ENCODE measurements at regions not wholly inside any gene's neighbourhood (a gene's known extent, or its start where the extent isn't known, plus 50 kb on each side); places are given as distances from the start of the nearest gene placed in this dataset.

DNA sequence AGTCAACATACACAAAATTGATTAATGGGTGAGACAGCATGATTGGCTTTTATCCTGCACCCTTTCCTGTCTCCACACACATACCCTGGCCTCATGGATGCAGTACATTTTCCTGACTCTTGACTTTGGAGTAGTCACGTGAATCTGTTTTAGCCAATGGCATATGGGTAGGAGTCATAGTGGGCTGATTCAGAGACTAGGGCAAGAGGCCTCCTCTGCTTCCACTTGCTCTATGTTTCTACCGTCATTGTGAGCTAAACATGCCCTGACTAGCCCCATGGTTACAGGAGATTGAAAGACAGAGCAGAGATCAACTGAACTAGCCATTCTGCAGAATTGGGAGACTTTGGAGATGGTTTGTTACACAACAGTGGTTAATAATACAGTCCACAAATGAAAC is 850.0 kb downstream of the DHX35 start:
- no peak overlapping the region for H3K4me3 ChIP-seq (ENCODE audit: low read length)
- H3K36me3 ChIP-seq (ENCODE audit: control insufficient read depth, insufficient read depth, low read length), result no peaks in the 10 kb centered on the region
- H3K27me3 ChIP-seq (ENCODE audit: control insufficient read depth, insufficient read depth, low read length), result no peaks in the 10 kb centered on the region
- no peaks in the 10 kb centered on the region for H3K9me3 ChIP-seq (replicated peaks; ENCODE audit: control insufficient read depth, low read depth, low read length)
- no peaks in the 10 kb centered on the region for H3K4me1 ChIP-seq (ENCODE audit: control insufficient read depth, insufficient read depth, low read length)
- no peak overlapping the region for H3K27ac ChIP-seq (ENCODE audit: low read length)
- DNase-seq, result no peak
- 100% methylated on average over 1 of the region's 2 CpGs for WGBS (ENCODE audit: insufficient coverage)

DNA sequence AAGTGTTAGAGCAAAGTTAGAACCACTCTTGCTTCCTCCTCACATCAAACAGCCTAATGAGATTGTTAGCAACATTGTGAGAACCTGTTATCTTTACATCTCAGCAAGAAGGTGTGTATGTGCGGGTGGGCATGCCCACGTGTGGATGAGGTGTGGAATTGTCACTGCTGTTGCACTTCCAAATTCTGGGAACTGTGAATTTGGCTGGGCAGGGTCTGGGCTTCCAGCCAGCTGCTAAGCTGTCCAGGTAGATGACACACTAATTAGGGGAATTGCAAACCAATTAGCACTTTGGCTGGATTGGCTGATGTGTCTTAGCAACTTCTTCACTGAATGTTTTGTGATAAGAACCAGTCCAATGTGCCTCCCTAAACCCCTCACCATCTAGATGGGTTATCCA is 848.2 kb downstream of the DHX35 start:
- Histone ChIP-seq H3K27ac (ENCODE audit: low read length) (no peak overlapping the region), H3K4me3 (ENCODE audit: low read length) (no peak overlapping the region), H3K4me1 (ENCODE audit: control insufficient read depth, insufficient read depth, low read length) (no peaks in the 10 kb centered on the region), H3K27me3 (ENCODE audit: control insufficient read depth, insufficient read depth, low read length) (no peaks in the 10 kb centered on the region), H3K36me3 (ENCODE audit: control insufficient read depth, insufficient read depth, low read length) (no peaks in the 10 kb centered on the region), H3K9me3 (replicated peaks; ENCODE audit: control insufficient read depth, low read depth, low read length) (no peaks in the 10 kb centered on the region)
- no peak for DNase-seq
- 20% methylated on average over 1 of the region's 2 CpGs for WGBS (ENCODE audit: insufficient coverage)

DNA sequence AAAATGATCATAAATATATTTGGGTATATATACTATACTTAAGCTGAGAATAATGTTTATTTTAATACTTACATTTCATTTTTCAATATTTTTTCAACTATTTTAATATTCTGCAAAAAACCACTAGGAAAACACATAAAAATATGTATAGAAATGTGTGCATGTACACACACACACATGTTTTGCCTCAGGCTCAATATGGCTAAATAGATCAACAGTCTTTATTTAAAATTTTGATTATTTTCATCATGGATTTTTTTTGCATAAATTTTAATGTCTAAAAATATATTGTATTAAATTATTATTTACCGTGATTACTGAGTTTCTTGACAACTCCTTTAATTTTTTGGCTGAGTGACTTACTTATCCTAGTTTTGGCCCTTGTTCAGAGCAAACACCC is 846.5 kb downstream of the DHX35 start:
- no peak for DNase-seq
- H3K27me3 ChIP-seq (ENCODE audit: control insufficient read depth, insufficient read depth, low read length), result no peaks in the 10 kb centered on the region
- H3K4me1 ChIP-seq (ENCODE audit: control insufficient read depth, insufficient read depth, low read length), result no peaks in the 10 kb centered on the region
- WGBS (ENCODE audit: insufficient coverage), result no CpG with 5 or more reads among the region's 1 CpG
- no peaks in the 10 kb centered on the region for H3K36me3 ChIP-seq (ENCODE audit: control insufficient read depth, insufficient read depth, low read length)
- no peak overlapping the region for H3K4me3 ChIP-seq (ENCODE audit: low read length)
- no peaks in the 10 kb centered on the region for H3K9me3 ChIP-seq (replicated peaks; ENCODE audit: control insufficient read depth, low read depth, low read length)
- H3K27ac ChIP-seq (ENCODE audit: low read length), result no peak overlapping the region

DNA sequence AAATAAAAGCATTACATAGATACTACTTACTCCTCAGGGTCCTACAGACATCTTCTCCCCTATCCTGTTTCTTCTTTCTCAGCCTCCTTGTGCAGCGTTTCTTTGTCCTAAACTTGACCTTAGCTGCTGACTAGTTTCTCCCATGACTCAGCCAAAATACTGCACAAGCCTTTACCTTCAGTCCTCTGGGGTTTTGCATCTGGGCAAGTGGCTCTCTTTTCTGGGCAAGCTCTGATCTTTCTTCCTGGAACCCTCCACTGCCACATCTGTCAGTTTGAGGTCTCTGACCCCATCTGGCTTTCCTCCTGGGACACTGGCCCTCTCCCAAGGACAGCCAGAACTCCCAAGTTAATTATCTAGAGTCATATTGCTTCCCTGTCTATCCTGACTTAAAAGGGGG is 838.4 kb downstream of the DHX35 start:
- Histone ChIP-seq H3K36me3 (ENCODE audit: control insufficient read depth, insufficient read depth, low read length) (no peaks in the 10 kb centered on the region), H3K9me3 (replicated peaks; ENCODE audit: control insufficient read depth, low read depth, low read length) (peaks cover 5% of the 10 kb centered on the region), H3K27ac (ENCODE audit: low read length) (no peak overlapping the region), H3K27me3 (ENCODE audit: control insufficient read depth, insufficient read depth, low read length) (no peaks in the 10 kb centered on the region), H3K4me3 (ENCODE audit: low read length) (no peak overlapping the region), H3K4me1 (ENCODE audit: control insufficient read depth, insufficient read depth, low read length) (peaks cover 2% of the 10 kb centered on the region)
- 0% methylated on average over 1 of the region's 1 CpG for WGBS (ENCODE audit: insufficient coverage)
- DNase-seq, result peak; percentile 63

DNA sequence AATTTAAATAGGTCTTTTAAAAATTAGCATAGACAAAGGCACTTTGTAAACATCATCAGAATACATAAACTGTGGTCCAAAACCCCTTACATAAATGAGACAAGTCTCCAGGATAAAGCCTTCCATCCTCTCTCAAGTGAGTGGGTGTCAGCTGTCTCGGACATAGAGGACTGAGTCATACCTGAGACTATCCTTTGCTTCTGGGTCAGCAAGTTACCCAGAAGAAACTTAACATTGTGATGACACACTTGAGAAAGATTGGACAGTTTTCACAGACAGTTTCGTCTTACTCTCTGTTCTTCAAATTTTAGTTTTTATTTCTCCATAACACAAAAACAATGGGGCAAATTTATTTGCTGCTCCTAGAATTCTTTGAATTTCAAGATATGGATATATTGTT is 838.0 kb downstream of the DHX35 start:
- Histone ChIP-seq H3K36me3 (ENCODE audit: control insufficient read depth, insufficient read depth, low read length) (no peaks in the 10 kb centered on the region), H3K27ac (ENCODE audit: low read length) (no peak overlapping the region), H3K4me3 (ENCODE audit: low read length) (no peak overlapping the region), H3K27me3 (ENCODE audit: control insufficient read depth, insufficient read depth, low read length) (no peaks in the 10 kb centered on the region), H3K4me1 (ENCODE audit: control insufficient read depth, insufficient read depth, low read length) (peaks cover 2% of the 10 kb centered on the region), H3K9me3 (replicated peaks; ENCODE audit: control insufficient read depth, low read depth, low read length) (peaks cover 5% of the 10 kb centered on the region)
- WGBS (ENCODE audit: insufficient coverage), result 0% methylated on average over 1 of the region's 2 CpGs
- no peak for DNase-seq

DNA sequence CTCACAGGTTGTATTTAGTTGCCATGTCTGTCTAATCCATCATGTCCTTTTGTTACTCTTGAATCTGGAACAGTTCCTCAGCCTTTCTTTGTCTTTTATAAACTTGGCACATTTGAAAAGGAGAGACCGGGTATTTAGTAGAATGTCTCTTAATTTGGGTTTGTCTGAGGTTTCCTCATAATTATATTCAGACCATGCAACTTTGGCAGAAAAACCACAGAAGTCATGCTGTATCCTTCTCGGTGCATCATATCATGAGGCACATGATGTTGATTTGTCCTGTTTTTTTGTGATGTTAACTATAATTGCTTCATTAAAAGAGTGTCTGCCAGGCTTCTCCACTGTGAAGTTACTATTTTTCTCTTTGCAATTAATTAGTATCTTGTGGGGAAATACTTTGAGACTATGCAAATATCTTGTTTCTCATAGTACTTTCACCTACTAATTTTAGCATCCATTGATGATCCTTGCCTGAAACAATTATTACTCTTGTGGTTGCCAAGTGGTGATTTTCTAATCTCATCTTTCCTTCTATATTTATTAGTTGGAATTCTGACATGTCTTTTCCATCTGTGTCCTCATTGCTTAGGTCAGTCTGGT is 837.3 kb downstream of the DHX35 start:
- Histone ChIP-seq H3K36me3 (ENCODE audit: control insufficient read depth, insufficient read depth, low read length) (no peaks in the 10 kb centered on the region), H3K9me3 (replicated peaks; ENCODE audit: control insufficient read depth, low read depth, low read length) (peaks cover 5% of the 10 kb centered on the region), H3K27ac (ENCODE audit: low read length) (no peak overlapping the region), H3K4me1 (ENCODE audit: control insufficient read depth, insufficient read depth, low read length) (peaks cover 2% of the 10 kb centered on the region), H3K4me3 (ENCODE audit: low read length) (no peak overlapping the region), H3K27me3 (ENCODE audit: control insufficient read depth, insufficient read depth, low read length) (no peaks in the 10 kb centered on the region)
- no peak for DNase-seq
- no CpG with 5 or more reads among the region's 2 CpGs for WGBS (ENCODE audit: insufficient coverage)

DNA sequence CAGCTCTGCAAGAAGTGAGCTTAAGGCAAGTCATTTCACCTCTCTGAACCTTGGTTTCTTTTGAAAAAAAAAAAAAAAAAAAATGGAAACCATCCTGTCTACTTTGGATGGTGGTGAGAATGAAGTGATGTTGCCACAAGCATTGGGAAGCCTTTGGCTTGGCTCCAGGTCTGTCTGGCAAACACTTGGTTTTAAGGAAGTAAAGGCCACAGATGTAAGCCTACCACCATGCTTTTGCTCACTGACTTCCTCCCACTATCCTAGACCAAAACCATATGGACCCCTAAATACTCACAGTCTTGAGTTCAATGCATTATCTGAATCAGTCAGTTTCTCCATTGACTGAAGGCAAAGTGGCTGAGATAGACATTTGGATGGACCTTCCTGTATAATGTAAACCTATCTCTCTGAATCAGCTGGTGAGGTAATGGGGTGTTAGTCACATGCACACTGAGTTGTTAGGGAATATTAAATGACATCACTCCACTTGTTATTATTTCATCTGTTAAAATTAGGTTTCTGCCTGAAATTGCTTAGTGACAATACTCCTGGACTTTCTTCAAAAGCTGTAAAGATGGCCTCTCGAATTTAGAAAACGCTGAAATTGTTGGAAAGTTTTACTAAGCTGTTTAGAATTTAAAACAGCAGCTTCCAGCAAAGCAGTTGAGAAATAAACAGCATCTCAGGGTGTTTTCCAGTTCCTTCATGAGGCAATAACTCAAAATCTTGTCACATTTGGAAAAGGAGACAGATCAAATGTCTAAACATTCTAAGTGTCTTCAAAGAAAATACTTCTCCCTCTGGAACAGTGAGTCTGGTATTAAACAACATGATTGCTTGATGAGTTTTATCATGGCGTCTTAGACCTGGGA is 833.5 kb downstream of the DHX35 start:
- no peak overlapping the region for H3K27ac ChIP-seq (ENCODE audit: low read length)
- peak; percentile 56 for DNase-seq

DNA sequence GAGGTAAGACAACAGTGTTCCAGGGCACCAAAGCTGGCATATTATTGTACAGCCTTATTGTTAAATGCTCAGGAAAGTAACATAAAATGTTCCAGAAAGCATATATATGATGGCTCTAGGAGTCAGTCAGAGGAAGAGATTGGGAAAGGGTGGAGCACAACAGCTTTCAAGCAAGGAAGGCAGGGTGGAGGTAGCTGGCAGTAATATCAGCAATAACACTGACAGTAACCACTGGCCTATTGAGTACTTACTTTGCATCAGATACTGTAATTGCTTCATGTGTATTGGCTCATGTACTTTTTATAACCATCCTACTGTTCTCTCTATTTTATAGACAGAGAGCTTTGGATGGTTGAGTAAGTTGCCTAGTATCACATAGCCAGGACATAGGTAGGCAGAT is 830.2 kb downstream of the DHX35 start:
- DNase-seq, result no peak
- Histone ChIP-seq H3K27ac (ENCODE audit: low read length) (no peak overlapping the region), H3K36me3 (ENCODE audit: control insufficient read depth, insufficient read depth, low read length) (no peaks in the 10 kb centered on the region), H3K4me1 (ENCODE audit: control insufficient read depth, insufficient read depth, low read length) (no peaks in the 10 kb centered on the region), H3K4me3 (ENCODE audit: low read length) (no peak overlapping the region), H3K27me3 (ENCODE audit: control insufficient read depth, insufficient read depth, low read length) (no peaks in the 10 kb centered on the region), H3K9me3 (replicated peaks; ENCODE audit: control insufficient read depth, low read depth, low read length) (no peaks in the 10 kb centered on the region)

More for the DNA sequence above, 833.5 kb downstream of the DHX35 start:
- H3K9me3 ChIP-seq (replicated peaks; ENCODE audit: control insufficient read depth, low read depth, low read length), result peaks cover 5% of the 10 kb centered on the region
- no peaks in the 10 kb centered on the region for H3K27me3 ChIP-seq (ENCODE audit: control insufficient read depth, insufficient read depth, low read length)
- no CpG with 5 or more reads among the region's 3 CpGs for WGBS (ENCODE audit: insufficient coverage)
- H3K4me1 ChIP-seq (ENCODE audit: control insufficient read depth, insufficient read depth, low read length), result peaks cover 1% of the 10 kb centered on the region
- no peaks in the 10 kb centered on the region for H3K36me3 ChIP-seq (ENCODE audit: control insufficient read depth, insufficient read depth, low read length)
- H3K4me3 ChIP-seq (ENCODE audit: low read length), result no peak overlapping the region

DNA sequence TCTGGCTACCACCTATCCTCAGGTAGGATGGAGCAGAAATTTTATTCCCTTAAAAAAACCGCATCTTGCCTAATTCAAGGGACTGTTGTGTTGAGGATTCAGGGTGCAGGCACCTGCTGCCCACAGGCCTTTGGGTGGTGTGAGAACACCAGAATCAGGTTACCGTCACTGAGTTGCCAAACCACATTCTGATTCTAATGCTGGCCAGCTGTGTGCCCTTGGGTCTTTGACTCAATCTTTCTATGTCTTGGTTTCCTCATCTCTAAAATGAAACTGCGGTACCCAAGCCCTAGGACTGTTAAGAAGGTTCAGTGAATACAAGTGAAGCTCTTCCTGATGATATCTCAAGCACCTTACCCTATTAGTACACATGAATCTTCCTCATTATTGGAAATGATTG is 827.3 kb downstream of the DHX35 start:
- no peaks in the 10 kb centered on the region for H3K9me3 ChIP-seq (replicated peaks; ENCODE audit: control insufficient read depth, low read depth, low read length)
- WGBS (ENCODE audit: insufficient coverage), result 80% methylated on average over 1 of the region's 3 CpGs
- H3K4me3 ChIP-seq (ENCODE audit: low read length), result no peak overlapping the region
- H3K27me3 ChIP-seq (ENCODE audit: control insufficient read depth, insufficient read depth, low read length), result no peaks in the 10 kb centered on the region
- H3K4me1 ChIP-seq (ENCODE audit: control insufficient read depth, insufficient read depth, low read length), result no peaks in the 10 kb centered on the region
- no peak for DNase-seq
- H3K36me3 ChIP-seq (ENCODE audit: control insufficient read depth, insufficient read depth, low read length), result no peaks in the 10 kb centered on the region
- H3K27ac ChIP-seq (ENCODE audit: low read length), result no peak overlapping the region

DNA sequence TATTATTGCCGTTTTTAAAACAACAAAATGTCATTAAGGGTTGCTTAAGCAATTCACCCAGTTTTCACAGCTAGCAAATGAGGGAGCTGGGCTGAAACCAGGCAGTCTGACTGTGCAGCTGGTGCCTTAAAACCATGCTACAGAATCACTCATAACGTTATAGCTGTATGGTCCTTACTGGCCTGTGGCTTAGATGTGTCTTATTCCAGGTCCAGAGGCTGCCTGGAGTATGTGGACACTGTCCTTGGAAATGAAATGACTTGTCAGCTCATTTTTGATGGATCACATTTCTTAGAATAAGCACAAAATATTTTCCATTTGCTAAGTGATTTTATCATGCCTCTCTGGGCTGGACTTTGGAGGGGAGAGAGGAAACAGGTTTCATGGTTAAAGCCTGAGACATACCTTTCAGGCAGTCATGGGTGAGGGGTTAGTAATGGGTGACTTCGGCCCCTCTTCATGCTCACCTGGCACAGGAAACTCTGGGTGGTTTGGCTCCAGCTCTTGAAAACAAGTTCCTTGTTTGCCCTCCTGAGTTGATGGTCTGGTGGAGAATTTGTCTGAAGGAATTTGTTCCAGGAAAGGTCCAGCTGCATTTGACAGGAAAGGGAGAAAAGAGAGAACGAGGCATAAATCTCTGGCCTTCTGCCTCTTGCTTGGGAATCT is 823.2 kb downstream of the DHX35 start:
- Histone ChIP-seq H3K27me3 (ENCODE audit: control insufficient read depth, insufficient read depth, low read length) (no peaks in the 10 kb centered on the region), H3K4me1 (ENCODE audit: control insufficient read depth, insufficient read depth, low read length) (no peaks in the 10 kb centered on the region), H3K4me3 (ENCODE audit: low read length) (no peak overlapping the region), H3K27ac (ENCODE audit: low read length) (no peak overlapping the region), H3K9me3 (replicated peaks; ENCODE audit: control insufficient read depth, low read depth, low read length) (no peaks in the 10 kb centered on the region), H3K36me3 (ENCODE audit: control insufficient read depth, insufficient read depth, low read length) (no peaks in the 10 kb centered on the region)
- no peak for DNase-seq
- WGBS (ENCODE audit: insufficient coverage), result 51% methylated on average over 2 of the region's 4 CpGs
